Gastrocnemius medialis (tissue), 4 donors: ENCODE measurements at regions not wholly inside any gene's neighbourhood (a gene's known extent, or its start where the extent isn't known, plus 50 kb on each side); places are given as distances from the start of the nearest gene placed in this dataset.

Source experiments
- POLR2A ChIP-seq, 2 donors: fragments of 450-650 bp; IDR thresholded peaks; one replicate each; pipeline ENCODE4 v1.6.1; 2017; ENCODE audit warnings: antibody characterized with exemption in 2 of 2, mild to moderate bottlenecking in 2 of 2, moderate library complexity in 2 of 2
- TF ChIP-seq, protein P1 (sequence below), 5 experiments: fragments of 450-650 bp in 3 of 5; fragments of 200-600 bp in 2 of 5; sonication (generic) in 2 of 5; IDR thresholded peaks in 4 of 5; conservative IDR thresholded peaks in 1 of 5; 1 replicate in 4 of 5; 2 replicates in 1 of 5; pipeline ENCODE4 v1.5.1; 2016 to 2019; ENCODE audit warnings: antibody characterized with exemption in 5 of 5, mild to moderate bottlenecking in 3 of 5, moderate library complexity in 3 of 5

DNA sequence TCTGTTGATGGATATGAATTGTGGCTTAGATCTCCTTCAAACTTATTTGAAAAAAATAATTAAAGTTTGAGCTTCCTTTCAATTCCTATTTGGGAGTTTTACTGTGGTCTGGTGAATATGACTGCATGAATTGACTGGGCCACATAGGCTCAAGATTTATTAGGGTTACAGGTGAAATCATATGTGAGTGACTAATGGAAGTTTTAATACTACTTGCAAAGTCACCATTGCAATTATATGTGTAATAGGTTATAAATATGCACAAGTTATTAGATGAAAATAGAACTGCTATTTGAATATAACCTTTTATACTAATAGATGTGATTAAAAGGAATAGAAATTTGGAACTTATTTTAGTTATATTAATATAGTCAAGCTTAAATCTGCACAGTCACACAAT is 712.1 kb upstream of the MMS22L start:
- TF ChIP-seq, protein P1, sequence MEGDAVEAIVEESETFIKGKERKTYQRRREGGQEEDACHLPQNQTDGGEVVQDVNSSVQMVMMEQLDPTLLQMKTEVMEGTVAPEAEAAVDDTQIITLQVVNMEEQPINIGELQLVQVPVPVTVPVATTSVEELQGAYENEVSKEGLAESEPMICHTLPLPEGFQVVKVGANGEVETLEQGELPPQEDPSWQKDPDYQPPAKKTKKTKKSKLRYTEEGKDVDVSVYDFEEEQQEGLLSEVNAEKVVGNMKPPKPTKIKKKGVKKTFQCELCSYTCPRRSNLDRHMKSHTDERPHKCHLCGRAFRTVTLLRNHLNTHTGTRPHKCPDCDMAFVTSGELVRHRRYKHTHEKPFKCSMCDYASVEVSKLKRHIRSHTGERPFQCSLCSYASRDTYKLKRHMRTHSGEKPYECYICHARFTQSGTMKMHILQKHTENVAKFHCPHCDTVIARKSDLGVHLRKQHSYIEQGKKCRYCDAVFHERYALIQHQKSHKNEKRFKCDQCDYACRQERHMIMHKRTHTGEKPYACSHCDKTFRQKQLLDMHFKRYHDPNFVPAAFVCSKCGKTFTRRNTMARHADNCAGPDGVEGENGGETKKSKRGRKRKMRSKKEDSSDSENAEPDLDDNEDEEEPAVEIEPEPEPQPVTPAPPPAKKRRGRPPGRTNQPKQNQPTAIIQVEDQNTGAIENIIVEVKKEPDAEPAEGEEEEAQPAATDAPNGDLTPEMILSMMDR (IDR thresholded peaks at IDR 0.05 in 4 of 5, conservative IDR thresholded peaks at IDR 0.05 in 1 of 5): no peak
- no peak for TF ChIP-seq POLR2A (IDR thresholded peaks at IDR 0.05)
